HG03521 (cell line): ENCODE measurements at regions not wholly inside any gene's neighbourhood (a gene's known extent, or its start where the extent isn't known, plus 50 kb on each side); places are given as distances from the start of the nearest gene placed in this dataset.

ENCODE experiments used
- ATAC-seq: cut with Tn5 transposase; IDR thresholded peaks from one replicate; pipeline ENCODE4 v1.9.1; 2021; ENCODE audit warnings: mild to moderate bottlenecking, moderate library complexity; ENCODE audit not compliant: unreplicated experiment

GRCh38 chr15:77742127-77742526 lies 109.4 kb upstream of the LINGO1 start:
- ATAC-seq, result no peak

DNA sequence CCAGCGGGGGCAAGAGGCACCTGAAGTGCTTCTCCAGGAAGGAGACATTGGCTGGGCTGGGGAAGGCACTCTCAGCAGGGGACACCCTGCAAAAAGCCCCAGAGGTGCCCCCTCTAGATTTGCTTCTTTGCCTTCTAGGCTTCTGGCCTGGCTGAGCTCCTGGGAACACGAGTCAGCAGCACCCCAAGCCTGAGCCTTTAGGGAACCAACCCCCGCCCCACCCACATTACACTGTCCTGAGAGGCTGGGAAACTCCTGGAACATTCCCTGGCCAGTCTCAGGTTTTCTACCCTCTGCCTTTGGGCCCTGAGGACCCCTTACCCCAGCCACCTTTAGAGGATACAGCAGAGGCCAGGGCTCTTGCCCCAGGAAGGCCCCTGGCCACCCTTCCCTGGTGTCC lies 108.4 kb upstream of the LINGO1 start:
- ATAC-seq, result no peak

GRCh38 chr15:77739591-77740378 lies 107.1 kb upstream of the LINGO1 start:
- no peak for ATAC-seq

GRCh38 chr15:77738441-77739302 lies 106.0 kb upstream of the LINGO1 start:
- ATAC-seq, result no peak

DNA sequence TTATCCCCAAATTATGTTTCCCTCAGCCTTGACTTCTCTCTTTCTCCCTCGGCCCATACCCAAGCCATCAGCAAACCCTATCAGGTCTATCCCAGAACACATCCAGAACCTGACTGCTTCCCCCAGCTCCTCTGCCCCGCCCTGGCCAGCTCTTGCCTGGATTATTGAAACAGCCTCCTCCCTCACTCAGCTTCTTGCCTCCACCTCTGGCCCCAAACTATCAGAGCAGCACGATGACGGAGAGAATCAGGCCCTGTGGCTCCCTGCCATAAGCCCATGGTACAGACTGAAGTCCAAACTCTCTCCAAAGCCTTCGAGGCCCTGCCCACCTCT lies 105.3 kb upstream of the LINGO1 start:
- ATAC-seq, result no peak

DNA sequence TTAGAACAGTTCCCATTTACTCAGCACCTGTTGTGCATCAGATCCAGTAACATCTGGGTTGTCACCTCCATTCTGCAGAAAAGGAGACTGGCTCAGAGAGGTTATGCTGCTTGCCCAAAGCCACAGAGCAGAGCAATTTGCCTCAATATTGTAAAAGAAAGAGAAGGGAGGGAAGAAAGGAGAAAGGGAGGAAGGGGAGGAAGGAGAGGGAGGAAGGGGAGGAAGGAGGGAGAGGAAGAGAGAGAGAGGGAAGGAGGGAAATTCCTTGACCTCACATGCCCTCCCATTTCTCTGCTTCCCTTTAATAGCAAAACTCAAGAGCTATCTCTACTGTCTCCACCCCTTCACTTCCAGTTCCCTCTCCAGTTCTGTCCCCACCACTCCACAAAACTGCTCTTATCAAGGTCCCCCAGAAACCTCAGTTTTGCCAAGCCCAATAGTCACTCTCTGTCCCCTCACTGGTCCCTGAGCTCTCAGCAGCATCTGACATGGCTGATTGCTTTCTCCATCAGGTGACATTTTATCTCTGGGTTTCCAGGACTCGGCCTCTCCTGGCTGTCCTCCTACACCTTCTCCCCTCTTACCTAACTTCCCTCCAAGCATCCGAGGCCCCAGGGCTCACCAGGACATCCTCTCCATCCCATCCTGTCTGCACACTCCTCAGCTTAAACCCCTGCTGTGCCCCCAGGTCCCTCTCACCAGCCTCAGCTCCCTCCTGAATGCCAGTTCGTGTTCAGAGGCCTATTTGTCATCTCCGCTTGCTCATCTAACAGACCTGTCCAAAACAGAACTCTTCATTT lies 104.7 kb upstream of the LINGO1 start:
- ATAC-seq, result no peak

- no peak for ATAC-seq
These were observed 101.6 kb upstream of the LINGO1 start for GRCh38 chr15:77734306-77734705.

DNA sequence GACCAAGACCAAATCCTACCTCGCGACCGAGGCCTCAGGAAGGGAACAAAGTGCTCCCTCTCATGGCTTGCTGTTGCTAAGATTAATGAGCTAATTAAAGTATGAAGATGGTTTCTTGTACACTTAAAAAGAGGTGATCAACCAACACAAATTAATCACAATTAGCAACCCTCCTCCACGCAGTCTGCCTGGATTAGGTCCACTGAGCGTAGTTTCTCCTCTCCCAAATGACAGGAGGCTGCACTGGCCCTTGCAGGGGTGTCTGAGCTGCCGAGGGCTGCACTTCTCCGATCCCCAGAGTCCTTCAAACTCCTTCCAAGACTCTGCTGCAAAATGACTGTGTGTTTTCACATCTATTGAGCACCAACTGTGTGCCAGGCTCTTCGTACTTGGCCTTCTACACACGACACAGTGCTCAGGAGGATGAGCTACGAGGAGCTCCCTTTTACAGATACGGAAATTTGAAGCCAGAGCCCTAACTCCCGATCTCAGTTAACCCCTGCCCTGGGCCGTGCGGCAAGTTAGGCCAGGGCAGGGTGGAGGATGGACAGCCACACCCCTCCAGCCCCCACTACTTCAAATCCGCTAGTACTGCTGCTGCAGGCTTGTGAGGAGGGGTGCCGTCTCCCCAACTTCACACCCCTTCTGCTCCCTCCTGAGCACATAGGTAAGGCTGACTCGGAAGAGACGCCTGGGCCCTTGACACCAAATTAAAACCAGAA lies 101.0 kb upstream of the LINGO1 start:
- ATAC-seq, result no peak

DNA sequence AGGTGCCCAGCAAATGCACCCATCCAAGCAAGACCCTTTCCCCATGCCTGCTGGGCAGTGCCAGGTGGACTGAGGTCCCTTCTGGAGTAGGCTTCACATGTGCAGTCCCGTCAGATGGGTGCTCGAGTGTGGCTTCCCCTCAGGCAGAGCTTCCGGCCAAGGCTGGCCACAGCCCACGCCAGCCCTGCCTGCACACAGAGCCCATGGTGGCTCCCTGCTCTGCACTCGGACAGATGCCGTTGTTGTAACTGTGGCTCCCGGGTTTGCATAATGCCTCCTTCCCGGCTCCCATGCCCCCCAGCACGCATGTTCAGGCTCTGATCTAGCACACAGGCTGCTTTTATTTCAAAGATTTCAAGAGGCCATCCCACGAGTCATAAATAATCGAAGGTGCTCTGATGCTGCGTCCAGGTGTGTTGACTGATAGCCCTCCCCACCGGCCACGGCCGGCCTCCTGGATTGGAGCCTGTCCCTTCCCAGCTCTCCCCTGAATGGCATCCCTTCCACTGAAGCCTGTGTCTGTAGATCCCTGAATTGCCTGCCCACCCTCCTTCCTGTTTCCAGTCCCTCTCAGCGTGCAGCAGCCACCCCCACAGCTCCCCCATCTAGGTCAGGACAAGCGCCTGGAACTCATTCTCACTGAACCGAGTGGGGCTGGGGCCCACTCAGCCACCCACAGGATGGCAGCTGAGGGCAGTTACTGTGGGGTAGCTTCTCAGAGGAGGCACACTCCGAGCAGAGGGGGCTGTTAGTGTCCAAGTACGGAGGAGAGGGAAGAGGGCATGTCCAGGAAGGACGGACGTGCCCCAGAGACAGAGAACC lies 100.0 kb upstream of the LINGO1 start:
- ATAC-seq, result no peak

- no peak for ATAC-seq
These were observed 99.2 kb upstream of the LINGO1 start for GRCh38 chr15:77731945-77732344.

DNA sequence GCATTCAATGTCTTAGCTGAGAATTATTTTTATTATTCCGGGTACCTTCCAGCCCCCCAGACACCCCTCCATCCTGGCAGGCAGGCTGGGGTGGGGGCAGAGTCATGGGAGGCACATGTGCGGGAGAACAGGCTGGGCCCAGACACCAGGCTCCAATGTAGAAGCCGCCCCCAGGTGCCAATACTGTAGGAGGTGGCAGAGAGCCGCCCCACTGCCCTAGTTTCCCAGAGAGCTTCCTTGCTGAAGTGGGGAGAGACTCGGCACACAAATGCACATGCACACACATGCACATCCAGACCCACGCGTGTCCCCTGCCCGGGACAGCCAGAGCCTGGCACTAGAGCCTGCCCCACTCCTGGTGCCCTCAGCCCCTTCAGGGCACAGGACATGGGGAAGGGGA lies 98.4 kb upstream of the LINGO1 start:
- no peak for ATAC-seq

GRCh38 chr15:77727635-77728304 lies 95.1 kb upstream of the LINGO1 start:
- no peak for ATAC-seq

- no peak for ATAC-seq
These were observed 92.0 kb upstream of the LINGO1 start for GRCh38 chr15:77724715-77725114.

DNA sequence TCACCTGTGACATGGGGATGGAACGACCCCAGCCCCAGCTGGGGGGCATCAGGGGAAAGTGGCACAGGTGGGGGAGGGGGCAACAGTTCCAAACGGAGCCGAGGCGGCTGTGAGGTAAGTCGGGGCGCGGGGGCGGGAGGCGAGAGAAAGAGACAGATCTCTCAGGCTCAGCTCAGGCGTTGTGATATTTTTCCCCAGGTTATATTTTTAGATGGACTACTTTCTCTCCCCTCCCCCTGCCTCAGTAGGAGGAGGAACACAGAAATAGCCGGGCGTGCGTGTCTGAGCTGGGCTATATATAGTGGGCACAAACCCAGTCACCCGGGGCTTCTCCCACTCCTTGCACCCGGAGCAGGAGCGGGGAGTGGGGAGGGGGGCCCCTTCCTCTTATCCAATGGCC lies 91.0 kb upstream of the LINGO1 start:
- ATAC-seq, result no peak

DNA sequence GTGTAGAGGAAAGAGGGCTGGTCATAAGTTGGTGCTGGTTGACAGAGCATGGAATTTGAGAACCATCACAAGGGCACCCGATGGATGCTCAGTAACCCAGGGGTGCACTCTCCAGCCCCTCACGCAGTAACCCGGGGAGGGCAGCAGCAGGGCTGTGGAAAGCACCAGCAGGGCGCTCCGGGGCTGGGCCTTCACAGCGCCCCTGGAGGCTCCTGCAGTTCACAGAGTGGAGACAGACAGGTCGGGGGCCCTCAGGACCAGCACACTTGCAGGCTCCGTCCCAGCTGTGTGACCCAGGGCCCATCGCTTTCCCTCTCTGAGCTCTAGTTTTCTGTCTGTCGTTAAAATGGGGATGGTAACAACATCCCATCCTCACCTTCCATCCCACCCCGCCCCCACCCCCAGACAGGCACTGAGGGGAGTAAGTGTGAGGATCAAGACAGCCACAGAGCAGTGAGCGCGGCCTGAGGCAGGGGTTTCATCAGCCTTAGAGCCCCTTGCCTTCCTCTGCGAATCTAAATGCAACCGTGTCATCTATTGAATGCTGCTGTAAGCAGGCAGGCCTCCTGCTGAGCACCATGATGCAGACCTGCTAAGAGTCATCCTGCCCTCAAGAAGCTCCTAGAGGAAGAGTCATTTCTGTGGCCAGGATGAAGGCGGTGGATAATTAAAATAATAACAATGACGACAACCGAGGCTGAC lies 90.2 kb upstream of the LINGO1 start:
- ATAC-seq, result no peak

- ATAC-seq, result no peak
These were observed 89.3 kb upstream of the LINGO1 start for GRCh38 chr15:77721963-77722362.

DNA sequence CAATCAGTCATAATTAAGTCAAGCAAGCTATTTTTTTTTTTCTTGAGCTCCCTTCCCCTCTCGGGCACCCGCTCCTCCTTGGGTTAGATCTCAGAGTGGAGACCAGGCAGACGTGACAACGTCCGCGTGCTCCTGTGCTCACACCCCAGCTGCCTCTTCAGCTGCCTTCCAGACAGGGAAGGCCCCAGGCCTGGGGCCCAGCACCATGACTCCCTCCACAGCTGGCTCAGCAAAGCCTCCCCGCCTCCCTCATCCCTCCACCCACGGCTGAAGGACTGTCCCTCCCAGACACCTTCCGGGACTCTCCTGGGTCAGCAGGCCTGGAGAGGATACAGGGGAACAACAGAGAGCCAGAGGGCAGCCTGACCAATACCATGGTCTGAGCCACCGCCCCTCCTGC lies 87.9 kb upstream of the LINGO1 start:
- ATAC-seq, result no peak

- no peak for ATAC-seq
These were observed 87.5 kb upstream of the LINGO1 start for GRCh38 chr15:77720173-77720572.

DNA sequence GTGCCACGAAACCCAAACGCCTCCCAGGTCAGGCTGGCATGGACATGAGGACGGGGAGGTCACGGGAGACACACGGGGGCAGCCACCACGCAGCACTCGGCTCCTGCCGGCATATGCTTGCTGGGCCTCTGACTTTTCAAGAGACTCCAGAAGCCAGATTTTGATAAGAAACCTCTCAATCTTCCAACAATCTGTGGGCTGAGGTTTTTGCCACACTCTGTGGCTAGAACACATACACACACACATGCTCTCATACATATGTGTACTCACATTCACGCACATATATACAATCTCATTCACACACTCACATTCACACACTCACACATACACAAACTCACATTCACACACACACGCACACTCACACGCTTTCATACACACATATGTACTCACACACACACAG lies 86.7 kb upstream of the LINGO1 start:
- ATAC-seq, result no peak
